Mucosa of descending colon (tissue), 3 donors: ENCODE measurements at regions not wholly inside any gene's neighbourhood (a gene's known extent, or its start where the extent isn't known, plus 50 kb on each side); places are given as distances from the start of the nearest gene placed in this dataset.

ENCODE experiments used
- ATAC-seq: fragments of 200-7000 bp; cut with Tn5 transposase; one replicate; pipeline ENCODE4 v1.9.1; 2020; ENCODE audit warnings: mild to moderate bottlenecking, moderate library complexity
- DNase-seq, 3 donors: peaks; one replicate each; pipeline ENCODE4 v3.0.0-alpha.2; 2020
- H3K36me3 ChIP-seq: fragments of 200-600 bp; one replicate; pipeline ENCODE4 v1.8.0; 2021; ENCODE audit warnings: low read depth, mild to moderate bottlenecking
- H3K4me1 ChIP-seq: fragments of 200-600 bp; one replicate; pipeline ENCODE4 v1.8.0; 2021; ENCODE audit warnings: low read depth, mild to moderate bottlenecking
- H3K4me3 ChIP-seq: fragments of 200-600 bp; one replicate; pipeline ENCODE4 v1.8.0; 2021; ENCODE audit warnings: mild to moderate bottlenecking
- H3K9me3 ChIP-seq: fragments of 200-600 bp; one replicate; pipeline ENCODE4 v1.8.0; 2021; ENCODE audit warnings: mild to moderate bottlenecking
- CTCF ChIP-seq: fragments of 200-600 bp; IDR thresholded peaks from one replicate; pipeline ENCODE4 v1.8.0; 2022; ENCODE audit warnings: antibody characterized with exemption, mild to moderate bottlenecking
- intact Hi-C, 2 donors: fragments of 100-400 bp; cut with DNase I in 1 of 2; cut with micrococcal nuclease in 1 of 2; formaldehyde crosslinking; loops; one replicate each; pipeline versions ENCODE4 v1.11.0 to v1.11.1; 2022; cut with DNase I, micrococcal nuclease
- donor health status: DM: no; HTN: no; CAD: no; lungs with moderate emphysema.
- donor health status: DM: no; HTN: no; CAD: no.
- donor health status: DM: no; HTN: yes; CAD: no.

- H3K9me3 ChIP-seq = no peaks in the 10 kb centered on the region
Observed at GRCh38 chr14:55986069-55986468, 132.1 kb upstream of the PELI2 start.

GRCh38 chr14:56000846-56001245, 117.4 kb upstream of the PELI2 start:
- Histone ChIP-seq H3K4me1 (peaks cover 12% of the 10 kb centered on the region), H3K36me3 (no peaks in the 10 kb centered on the region), H3K4me3 (no peak overlapping the region), H3K9me3 (no peaks in the 10 kb centered on the region)
- TF ChIP-seq CTCF = no peak
- no peak for ATAC-seq
- intact Hi-C loops = no loop called here
- peak in 1 of 3 donors; percentile 69 for DNase-seq

More at GRCh38 chr14:55986069-55986468, 132.1 kb upstream of the PELI2 start:
- intact Hi-C loops = no loop called here
- no peak for TF ChIP-seq CTCF
- ATAC-seq (no peak), DNase-seq (no peak)
- no peak overlapping the region for H3K4me3 ChIP-seq
- H3K36me3 ChIP-seq = no peaks in the 10 kb centered on the region
- no peaks in the 10 kb centered on the region for H3K4me1 ChIP-seq

- Histone ChIP-seq H3K9me3 (no peaks in the 10 kb centered on the region), H3K36me3 (no peaks in the 10 kb centered on the region), H3K4me1 (peaks cover 12% of the 10 kb centered on the region), H3K4me3 (no peak overlapping the region)
- TF ChIP-seq CTCF = no peak
- DNase-seq (no peak), ATAC-seq (no peak)
- intact Hi-C loops = no loop called here
Observed at GRCh38 chr14:56002342-56002741, 115.9 kb upstream of the PELI2 start.

- no peak for TF ChIP-seq CTCF
- H3K9me3 ChIP-seq = no peaks in the 10 kb centered on the region
- no peaks in the 10 kb centered on the region for H3K36me3 ChIP-seq
- H3K4me3 ChIP-seq = no peak overlapping the region
- DNase-seq = no peak
- intact Hi-C loops = no loop called here
- H3K4me1 ChIP-seq = peaks cover 12% of the 10 kb centered on the region
- no peak for ATAC-seq
Observed at GRCh38 chr14:56002876-56003625, 115.2 kb upstream of the PELI2 start.

GRCh38 chr14:56004323-56004722, 113.9 kb upstream of the PELI2 start:
- DNase-seq (no peak), ATAC-seq (no peak)
- no peak overlapping the region for H3K4me3 ChIP-seq
- H3K9me3 ChIP-seq = no peaks in the 10 kb centered on the region
- intact Hi-C loops = no loop called here
- H3K4me1 ChIP-seq = peaks cover 12% of the 10 kb centered on the region
- H3K36me3 ChIP-seq = no peaks in the 10 kb centered on the region
- no peak for TF ChIP-seq CTCF
